ENCODE measurements at regions not wholly inside any gene's neighbourhood (a gene's known extent, or its start where the extent isn't known, plus 50 kb on each side); places are given as distances from the start of the nearest gene placed in this dataset.

DNA sequence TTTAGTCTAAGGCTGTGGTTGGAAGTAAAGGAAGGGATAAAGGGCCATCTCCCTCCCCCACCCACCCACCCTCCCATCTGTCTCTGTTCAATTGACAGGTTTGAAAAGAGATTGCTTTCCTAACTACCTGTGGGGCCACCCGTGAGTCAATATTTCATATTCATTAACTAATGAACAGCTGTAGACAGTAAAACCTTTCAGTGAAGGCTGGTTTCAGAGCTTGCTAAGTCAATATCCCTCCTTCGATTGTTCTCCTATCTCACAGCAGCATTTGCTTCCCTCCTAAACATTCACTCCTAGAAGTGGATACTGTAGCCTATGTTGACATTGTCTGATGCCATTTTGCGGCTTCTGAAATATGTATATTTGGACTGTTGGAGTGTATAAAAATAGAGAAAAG, 85.9 kb upstream of the SYNPR start:
- intact Hi-C loops (cut with DNase I), result no loop called here
- H3K4me3 ChIP-seq (ENCODE audit: low read length in 3 of 3), result no peak overlapping the region
- FAIRE-seq (no peak), DNase-seq (no peak)
- H3K36me3 ChIP-seq (ENCODE audit: control insufficient read depth in 2 of 3, insufficient read depth in 3 of 3, low read length in 3 of 3), result no peaks in the 10 kb centered on the region
- no peaks in the 10 kb centered on the region for H3K9me3 ChIP-seq (ENCODE audit: control insufficient read depth in 2 of 3, insufficient read depth in 1 of 3, low read length in 3 of 3)
- no peaks in the 10 kb centered on the region for H3K4me1 ChIP-seq (ENCODE audit: control insufficient read depth in 2 of 3, insufficient read depth in 2 of 3, low read depth in 1 of 3, low read length in 3 of 3)
- H3K9ac ChIP-seq (ENCODE audit: low read length in 3 of 3), result no peak overlapping the region
- TF ChIP-seq, protein P1, sequence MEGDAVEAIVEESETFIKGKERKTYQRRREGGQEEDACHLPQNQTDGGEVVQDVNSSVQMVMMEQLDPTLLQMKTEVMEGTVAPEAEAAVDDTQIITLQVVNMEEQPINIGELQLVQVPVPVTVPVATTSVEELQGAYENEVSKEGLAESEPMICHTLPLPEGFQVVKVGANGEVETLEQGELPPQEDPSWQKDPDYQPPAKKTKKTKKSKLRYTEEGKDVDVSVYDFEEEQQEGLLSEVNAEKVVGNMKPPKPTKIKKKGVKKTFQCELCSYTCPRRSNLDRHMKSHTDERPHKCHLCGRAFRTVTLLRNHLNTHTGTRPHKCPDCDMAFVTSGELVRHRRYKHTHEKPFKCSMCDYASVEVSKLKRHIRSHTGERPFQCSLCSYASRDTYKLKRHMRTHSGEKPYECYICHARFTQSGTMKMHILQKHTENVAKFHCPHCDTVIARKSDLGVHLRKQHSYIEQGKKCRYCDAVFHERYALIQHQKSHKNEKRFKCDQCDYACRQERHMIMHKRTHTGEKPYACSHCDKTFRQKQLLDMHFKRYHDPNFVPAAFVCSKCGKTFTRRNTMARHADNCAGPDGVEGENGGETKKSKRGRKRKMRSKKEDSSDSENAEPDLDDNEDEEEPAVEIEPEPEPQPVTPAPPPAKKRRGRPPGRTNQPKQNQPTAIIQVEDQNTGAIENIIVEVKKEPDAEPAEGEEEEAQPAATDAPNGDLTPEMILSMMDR (IDR thresholded peaks at IDR 0.05; ENCODE audit: borderline replicate concordance, extremely low read depth, insufficient read depth), result no peak
- no peak overlapping the region for H3K27ac ChIP-seq (ENCODE audit: low read depth in 2 of 2, low read length in 2 of 2)
- no peaks in the 10 kb centered on the region for H3K27me3 ChIP-seq (ENCODE audit: control insufficient read depth, insufficient read depth, low read length)

DNA sequence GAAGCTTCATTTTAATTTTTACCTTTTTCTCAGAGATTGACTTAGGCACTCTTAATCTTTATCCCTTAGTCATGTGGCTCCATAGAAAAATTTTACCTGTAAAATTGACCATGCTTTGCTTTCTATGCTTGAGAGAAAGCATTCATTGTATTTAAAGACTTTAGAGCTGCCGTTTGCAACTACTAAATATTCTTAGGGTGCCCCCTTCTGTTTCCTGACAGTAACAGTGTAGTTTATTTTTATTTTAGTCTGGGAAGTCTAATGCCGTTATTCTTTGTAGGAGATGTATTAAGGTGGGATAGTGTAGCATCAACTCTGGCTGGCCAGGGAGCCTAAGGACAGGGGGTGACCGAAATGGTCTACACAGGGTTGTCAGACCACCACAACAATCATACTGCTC, 84.5 kb upstream of the SYNPR start:
- H3K9me3 ChIP-seq (ENCODE audit: control insufficient read depth in 2 of 3, insufficient read depth in 1 of 3, low read length in 3 of 3), result no peaks in the 10 kb centered on the region
- H3K27ac ChIP-seq (ENCODE audit: low read depth in 2 of 2, low read length in 2 of 2), result no peak overlapping the region
- H3K9ac ChIP-seq (ENCODE audit: low read length in 3 of 3), result no peak overlapping the region
- no peaks in the 10 kb centered on the region for H3K36me3 ChIP-seq (ENCODE audit: control insufficient read depth in 2 of 3, insufficient read depth in 3 of 3, low read length in 3 of 3)
- FAIRE-seq (no peak), DNase-seq (peak in 2 of 5 donors; percentile 35 to 61)
- H3K4me1 ChIP-seq (ENCODE audit: control insufficient read depth in 2 of 3, insufficient read depth in 2 of 3, low read depth in 1 of 3, low read length in 3 of 3), result no peaks in the 10 kb centered on the region
- intact Hi-C loops (cut with DNase I), result no loop called here
- TF ChIP-seq, protein P1 (IDR thresholded peaks at IDR 0.05; ENCODE audit: borderline replicate concordance, extremely low read depth, insufficient read depth), result peak; percentile 46
- no peak overlapping the region for H3K4me3 ChIP-seq (ENCODE audit: low read length in 3 of 3)
- no peaks in the 10 kb centered on the region for H3K27me3 ChIP-seq (ENCODE audit: control insufficient read depth, insufficient read depth, low read length)

DNA sequence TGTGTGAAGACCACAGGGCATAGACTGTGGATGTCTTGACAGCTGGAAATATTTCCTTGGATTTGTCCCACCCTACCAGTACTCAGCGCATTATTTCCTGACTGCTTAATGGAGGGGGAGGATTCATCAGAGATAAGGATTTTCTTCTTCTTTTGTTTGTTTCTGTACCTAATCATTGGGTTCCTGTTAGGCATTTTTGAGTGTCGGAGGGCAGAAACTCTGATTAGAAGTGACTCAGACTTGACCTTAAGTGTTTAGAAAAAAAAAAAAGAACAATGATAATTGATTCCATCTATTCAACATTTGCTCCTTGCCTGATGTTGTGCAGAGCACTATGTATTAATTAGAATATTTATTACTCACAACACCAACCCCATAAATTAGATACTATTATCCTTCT, 78.5 kb upstream of the SYNPR start:
- intact Hi-C loops (cut with DNase I), result no loop called here
- TF ChIP-seq, protein P1 (IDR thresholded peaks at IDR 0.05; ENCODE audit: borderline replicate concordance, extremely low read depth, insufficient read depth), result no peak
- Histone ChIP-seq H3K4me3 (ENCODE audit: low read length in 3 of 3) (no peak overlapping the region), H3K27me3 (ENCODE audit: control insufficient read depth, insufficient read depth, low read length) (no peaks in the 10 kb centered on the region), H3K36me3 (ENCODE audit: control insufficient read depth in 2 of 3, insufficient read depth in 3 of 3, low read length in 3 of 3) (no peaks in the 10 kb centered on the region), H3K4me1 (ENCODE audit: control insufficient read depth in 2 of 3, insufficient read depth in 2 of 3, low read depth in 1 of 3, low read length in 3 of 3) (no peaks in the 10 kb centered on the region), H3K27ac (ENCODE audit: low read depth in 2 of 2, low read length in 2 of 2) (no peak overlapping the region), H3K9me3 (ENCODE audit: control insufficient read depth in 2 of 3, insufficient read depth in 1 of 3, low read length in 3 of 3) (no peaks in the 10 kb centered on the region), H3K9ac (ENCODE audit: low read length in 3 of 3) (no peak overlapping the region)
- no peak for FAIRE-seq
- DNase-seq, result no peak

DNA sequence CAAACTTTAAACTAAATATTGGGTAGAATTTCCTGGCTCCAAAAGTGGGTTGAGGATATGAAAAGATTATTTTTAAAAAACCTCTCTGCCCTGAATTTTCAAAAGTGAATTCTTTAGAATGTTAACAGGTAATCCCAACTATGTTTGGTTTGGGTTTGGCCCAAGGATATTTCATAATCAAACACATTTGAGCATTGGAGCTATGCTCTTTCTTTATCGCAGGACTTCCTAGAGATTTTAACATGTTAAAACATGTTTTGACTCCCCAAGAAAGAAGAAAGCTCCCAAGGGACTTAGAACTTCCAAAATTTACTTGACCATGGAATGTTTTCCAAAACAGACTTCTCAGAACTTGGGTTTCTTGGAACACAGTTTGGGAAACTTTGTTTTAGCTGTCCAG, 75.6 kb upstream of the SYNPR start:
- intact Hi-C loops (cut with DNase I), result no loop called here
- no peak for FAIRE-seq
- no peaks in the 10 kb centered on the region for H3K9me3 ChIP-seq (ENCODE audit: control insufficient read depth in 2 of 3, insufficient read depth in 1 of 3, low read length in 3 of 3)

More for the DNA sequence above, 75.6 kb upstream of the SYNPR start:
- DNase-seq, result no peak
- TF ChIP-seq, protein P1 (IDR thresholded peaks at IDR 0.05; ENCODE audit: borderline replicate concordance, extremely low read depth, insufficient read depth), result no peak
- Histone ChIP-seq H3K9ac (ENCODE audit: low read length in 3 of 3) (no peak overlapping the region), H3K36me3 (ENCODE audit: control insufficient read depth in 2 of 3, insufficient read depth in 3 of 3, low read length in 3 of 3) (no peaks in the 10 kb centered on the region), H3K27ac (ENCODE audit: low read depth in 2 of 2, low read length in 2 of 2) (no peak overlapping the region), H3K27me3 (ENCODE audit: control insufficient read depth, insufficient read depth, low read length) (no peaks in the 10 kb centered on the region), H3K4me1 (ENCODE audit: control insufficient read depth in 2 of 3, insufficient read depth in 2 of 3, low read depth in 1 of 3, low read length in 3 of 3) (no peaks in the 10 kb centered on the region), H3K4me3 (ENCODE audit: low read length in 3 of 3) (no peak overlapping the region)
